COLO829 (cell line): ENCODE measurements at regions not wholly inside any gene's neighbourhood (a gene's known extent, or its start where the extent isn't known, plus 50 kb on each side); places are given as distances from the start of the nearest gene placed in this dataset.

ENCODE experiments used
- DNase-seq: peaks from one replicate; pipeline ENCODE4 v3.0.0; 2012; ENCODE audit warnings: low spot score

DNA sequence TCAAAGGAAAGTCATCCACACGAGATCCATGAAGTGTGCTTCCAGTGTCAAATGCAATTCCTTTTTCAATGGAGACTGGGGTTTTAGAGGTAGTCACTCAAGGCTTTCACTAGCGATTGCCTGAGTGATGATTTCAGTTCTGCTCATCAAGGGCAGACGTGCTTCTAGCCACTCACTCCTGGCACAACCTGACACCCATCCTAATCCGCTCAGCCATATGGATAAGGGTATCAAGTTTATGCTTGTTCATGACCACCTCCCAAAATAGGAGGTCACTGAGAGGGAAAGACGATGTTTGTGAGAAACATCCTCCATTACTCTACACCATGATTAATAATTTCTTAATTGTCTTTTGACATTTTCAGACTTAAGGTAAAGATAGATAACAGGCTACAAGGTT is 91.3 kb upstream of the HEY2 start:
- no peak for DNase-seq

- no peak for DNase-seq
Observed at GRCh38 chr6:125658759-125659431, 90.5 kb upstream of the HEY2 start.

GRCh38 chr6:125659887-125660286 is 89.5 kb upstream of the HEY2 start:
- DNase-seq = no peak

GRCh38 chr6:125662296-125662695 is 87.1 kb upstream of the HEY2 start:
- DNase-seq = no peak

DNA sequence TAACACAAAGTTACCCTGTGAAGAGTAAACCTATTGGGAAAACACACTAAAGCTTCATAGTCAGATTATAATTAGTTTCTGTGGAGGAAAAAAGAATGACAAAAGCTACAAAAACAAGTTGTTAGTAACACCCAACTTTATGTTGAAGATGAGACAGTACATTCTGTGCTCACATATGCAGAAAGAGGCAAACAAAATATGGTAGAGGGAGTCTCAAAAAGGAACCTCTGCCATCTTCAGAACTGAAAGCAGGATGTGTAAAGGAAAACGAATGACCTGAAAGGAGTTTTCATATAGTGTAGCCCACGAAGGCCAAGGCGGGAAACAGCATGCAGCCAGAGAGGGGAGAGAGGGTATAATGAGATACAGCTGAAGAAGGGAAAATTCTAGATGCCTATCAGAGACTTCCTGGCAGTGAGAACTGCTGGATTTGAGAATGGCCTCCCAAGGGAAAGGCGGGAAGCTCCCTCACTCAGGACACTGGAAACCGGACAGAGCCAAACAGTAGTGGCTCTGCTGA is 84.1 kb upstream of the HEY2 start:
- no peak for DNase-seq

DNA sequence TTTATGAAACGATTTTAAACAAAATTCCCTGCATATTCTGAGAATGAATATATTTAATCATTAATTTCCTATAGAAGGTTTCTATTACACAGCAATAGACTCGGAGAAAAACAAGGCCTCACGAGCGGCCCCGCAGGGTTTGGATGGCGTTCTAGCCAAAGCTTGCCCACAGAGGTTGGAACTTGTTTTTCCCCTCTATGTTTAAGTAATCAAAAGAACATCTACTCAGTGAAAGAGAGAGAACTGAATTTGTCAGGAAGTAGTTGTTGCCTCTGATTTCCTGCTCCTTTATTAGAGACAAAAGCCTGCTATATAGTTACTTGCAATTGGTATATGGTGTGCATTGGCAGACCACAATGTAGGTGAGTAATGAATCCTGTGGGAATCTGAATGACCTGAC is 82.1 kb upstream of the HEY2 start:
- no peak for DNase-seq

DNA sequence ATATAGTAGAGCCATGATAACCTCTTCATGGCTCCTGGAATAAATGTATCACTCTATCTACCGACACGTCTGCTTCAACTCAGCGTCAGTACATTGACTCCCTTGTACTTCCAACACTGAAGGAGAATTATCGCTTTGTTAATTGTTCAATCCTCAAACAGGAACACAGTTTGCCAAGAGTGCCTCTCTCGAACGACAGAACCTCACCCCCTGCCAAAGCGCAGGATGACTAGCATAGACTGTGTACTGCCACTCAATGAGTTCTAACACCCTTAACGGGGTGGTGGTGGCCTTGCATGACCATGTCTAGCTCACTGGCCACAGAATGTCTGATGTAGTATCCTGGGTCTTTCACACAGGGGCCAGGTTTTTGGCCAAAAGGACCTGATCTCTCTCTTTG is 81.4 kb upstream of the HEY2 start:
- no peak for DNase-seq

GRCh38 chr6:125670568-125670967 is 78.9 kb upstream of the HEY2 start:
- no peak for DNase-seq

- DNase-seq = no peak
Observed at GRCh38 chr6:125671323-125671722, 78.1 kb upstream of the HEY2 start.

GRCh38 chr6:125674230-125674629 is 75.2 kb upstream of the HEY2 start:
- no peak for DNase-seq

- DNase-seq = no peak
Observed at GRCh38 chr6:125678601-125679000, 70.8 kb upstream of the HEY2 start.

GRCh38 chr6:125679128-125679527 is 70.3 kb upstream of the HEY2 start:
- DNase-seq = no peak

DNA sequence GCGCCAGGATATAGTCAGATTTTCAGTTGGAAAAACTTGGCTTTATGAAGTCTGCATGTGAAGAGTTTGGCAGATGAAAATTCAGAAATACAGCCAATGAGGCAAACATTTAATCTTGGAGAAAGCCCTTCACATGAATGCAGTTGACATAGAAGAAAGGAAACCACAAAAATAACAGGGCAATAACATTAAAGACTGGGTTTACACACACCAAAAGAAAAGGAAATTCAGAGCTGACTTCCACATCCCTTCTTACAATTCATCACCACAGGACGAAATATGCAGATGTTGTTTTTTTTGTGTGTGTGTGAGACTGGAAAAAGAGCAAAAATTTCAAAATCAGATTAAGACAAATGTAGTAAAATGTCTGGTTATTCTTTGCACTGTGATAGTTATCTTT is 69.8 kb upstream of the HEY2 start:
- no peak for DNase-seq

- DNase-seq = no peak
Observed at GRCh38 chr6:125682939-125683338, 66.5 kb upstream of the HEY2 start.

- no peak for DNase-seq
Observed at GRCh38 chr6:125688138-125688537, 61.3 kb upstream of the HEY2 start.

DNA sequence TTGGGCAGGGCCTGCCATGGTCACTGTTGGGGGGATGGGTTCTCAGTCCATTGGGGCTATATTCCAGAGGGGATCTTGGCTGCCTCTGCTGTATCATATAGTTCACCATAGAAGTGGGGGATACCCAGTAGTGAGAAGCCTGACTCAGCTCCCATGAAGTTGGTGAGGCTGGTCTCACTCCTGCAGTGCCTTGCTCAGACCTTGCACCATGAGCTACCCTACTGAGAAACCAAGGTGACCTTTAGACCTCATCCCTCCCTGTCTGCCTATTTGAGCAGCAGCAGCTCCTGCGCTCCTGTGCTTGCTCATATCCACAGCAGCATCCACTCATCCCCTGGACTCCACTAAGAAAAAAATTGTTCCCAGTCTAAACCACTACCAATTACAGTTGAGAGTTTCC is 56.0 kb upstream of the HEY2 start:
- no peak for DNase-seq

GRCh38 chr6:125699591-125699990 is 49.8 kb upstream of the HEY2 start:
- DNase-seq = no peak
